NT2/D1 (cell line): ENCODE measurements at regions not wholly inside any gene's neighbourhood (a gene's known extent, or its start where the extent isn't known, plus 50 kb on each side); places are given as distances from the start of the nearest gene placed in this dataset.

ENCODE experiments used
- SUZ12 ChIP-seq: IDR thresholded peaks from 2 replicates; pipeline ENCODE4 v1.6.1; 2011; ENCODE audit not compliant: insufficient read length, insufficient read depth; ENCODE audit errors: extremely low read depth
- YY1 ChIP-seq: IDR thresholded peaks from 2 replicates; pipeline ENCODE4 v1.6.1; 2011; ENCODE audit not compliant: insufficient read length, insufficient read depth
- ZNF274 ChIP-seq: IDR thresholded peaks from 2 replicates; pipeline ENCODE4 v1.6.1; 2011; ENCODE audit warnings: mild to moderate bottlenecking, low read depth, low read length

GRCh38 chr12:46893434-46893833, 67.6 kb upstream of the SLC38A4 start:
- TF ChIP-seq YY1 (no peak), ZNF274 (no peak), SUZ12 (no peak)
